GM19099 (cell line): ENCODE measurements at regions not wholly inside any gene's neighbourhood (a gene's known extent, or its start where the extent isn't known, plus 50 kb on each side); places are given as distances from the start of the nearest gene placed in this dataset.

Source experiments
- POLR2A ChIP-seq: IDR thresholded peaks from 3 replicates; pipeline ENCODE4 v1.6.1; 2011; ENCODE audit warnings: low read depth; ENCODE audit not compliant: insufficient read length; ENCODE audit errors: extremely low read depth

GRCh38 chr10:89829262-89829886 lies 128.0 kb downstream of the KIF20B start:
- no peak for TF ChIP-seq POLR2A

DNA sequence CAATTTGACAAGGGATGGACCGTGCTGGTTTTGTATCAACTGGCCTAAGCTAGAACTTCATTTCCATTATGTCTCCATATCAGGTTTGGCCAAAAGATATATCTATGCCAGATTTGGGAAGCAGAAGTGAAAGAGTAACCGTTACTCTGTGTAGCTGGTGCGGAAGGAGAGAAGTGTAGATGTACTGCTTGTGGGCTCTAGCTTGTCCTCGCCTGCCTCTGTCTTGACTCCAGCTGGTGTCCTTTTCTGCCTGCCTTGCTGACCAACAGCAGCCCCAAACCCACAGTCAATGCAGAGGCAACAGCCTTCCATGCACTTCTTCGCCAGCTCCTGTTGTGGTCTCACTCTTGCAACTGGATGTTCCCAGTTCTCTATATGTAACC lies 128.5 kb downstream of the KIF20B start:
- no peak for TF ChIP-seq POLR2A

GRCh38 chr10:89830624-89831023 lies 129.2 kb downstream of the KIF20B start:
- TF ChIP-seq POLR2A, result no peak

GRCh38 chr10:89836840-89837164 lies 135.4 kb downstream of the KIF20B start:
- no peak for TF ChIP-seq POLR2A

GRCh38 chr10:89837165-89838043 lies 136.0 kb downstream of the KIF20B start:
- peak; percentile 17 for TF ChIP-seq POLR2A

GRCh38 chr10:89838044-89838615 lies 136.7 kb downstream of the KIF20B start:
- TF ChIP-seq POLR2A, result no peak

GRCh38 chr10:89845541-89846280 lies 144.3 kb downstream of the KIF20B start:
- no peak for TF ChIP-seq POLR2A

- no peak for TF ChIP-seq POLR2A
These were observed 144.9 kb downstream of the KIF20B start for GRCh38 chr10:89846281-89846630.

GRCh38 chr10:89846786-89847185 lies 145.4 kb downstream of the KIF20B start:
- no peak for TF ChIP-seq POLR2A

GRCh38 chr10:89852872-89853271 lies 151.5 kb downstream of the KIF20B start:
- TF ChIP-seq POLR2A, result no peak

DNA sequence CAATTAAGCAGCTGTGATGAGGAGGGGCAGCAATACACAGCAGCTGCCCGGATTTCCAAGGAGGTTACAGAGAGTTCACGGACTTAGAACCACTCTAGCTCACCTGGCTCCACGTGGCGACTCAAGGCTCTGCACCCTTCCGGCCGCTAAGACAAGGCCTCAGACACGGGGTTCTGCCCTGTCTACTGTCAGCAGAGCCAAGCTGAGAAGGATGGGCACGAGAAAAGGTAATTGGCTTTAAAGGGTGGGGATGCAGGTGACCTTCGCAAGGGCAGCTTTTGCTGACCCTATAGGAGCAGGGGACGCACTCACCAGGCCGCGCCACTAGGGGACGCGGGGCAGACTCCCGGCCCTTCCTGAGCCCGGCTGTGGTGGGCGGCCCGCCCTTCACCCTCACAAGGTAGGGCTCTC lies 152.4 kb downstream of the KIF20B start:
- TF ChIP-seq POLR2A, result no peak

DNA sequence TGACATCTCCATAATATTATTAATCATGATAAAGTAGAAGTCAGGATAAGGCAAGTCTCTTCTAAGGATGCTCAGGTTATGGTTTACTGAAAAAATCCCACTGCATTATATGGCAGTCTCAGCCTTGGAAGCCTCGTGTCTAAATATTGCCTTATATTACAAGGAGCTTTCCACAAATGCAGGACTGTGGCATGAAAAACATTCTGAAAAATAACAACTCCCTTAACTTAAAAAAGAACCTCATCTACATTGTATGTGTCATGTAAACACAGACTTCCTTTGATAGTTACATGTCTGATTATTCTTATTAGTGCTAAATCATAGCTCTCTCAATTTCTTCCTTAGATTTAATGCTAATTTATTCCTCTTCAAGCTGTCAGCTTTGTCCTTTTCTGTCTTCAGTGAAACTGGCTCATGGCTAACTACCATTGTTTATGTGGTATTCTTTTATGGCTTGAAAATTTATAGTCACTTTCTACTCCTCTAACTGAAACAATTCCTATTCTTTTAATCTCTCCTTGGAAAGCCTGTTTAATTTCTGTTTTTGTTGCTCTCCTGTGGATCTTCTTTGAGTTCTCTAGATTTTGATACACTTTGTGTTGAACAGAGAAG lies 156.1 kb downstream of the KIF20B start:
- TF ChIP-seq POLR2A, result no peak

GRCh38 chr10:89861199-89861573 lies 159.8 kb downstream of the KIF20B start:
- no peak for TF ChIP-seq POLR2A

GRCh38 chr10:89861584-89862301 lies 160.4 kb downstream of the KIF20B start:
- TF ChIP-seq POLR2A, result no peak

DNA sequence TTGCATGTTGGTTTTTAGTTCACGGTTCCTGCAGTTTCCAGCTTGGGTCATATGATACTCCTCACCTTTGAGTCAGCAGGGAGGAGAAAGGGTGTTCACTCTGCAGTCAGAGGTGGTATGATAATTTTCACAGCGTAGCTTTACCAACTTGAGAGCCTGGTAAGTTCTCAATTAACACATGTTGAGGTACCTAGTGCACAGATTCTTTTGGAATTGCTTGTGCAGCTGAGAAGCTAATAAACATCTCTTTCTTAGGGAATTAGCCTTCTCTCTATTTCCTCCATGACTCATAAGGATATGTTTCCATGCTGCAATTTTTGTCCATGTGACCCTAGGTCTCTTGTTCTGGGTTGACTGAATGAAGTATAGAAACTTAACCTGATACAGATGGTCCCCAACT lies 166.6 kb downstream of the KIF20B start:
- TF ChIP-seq POLR2A, result no peak

DNA sequence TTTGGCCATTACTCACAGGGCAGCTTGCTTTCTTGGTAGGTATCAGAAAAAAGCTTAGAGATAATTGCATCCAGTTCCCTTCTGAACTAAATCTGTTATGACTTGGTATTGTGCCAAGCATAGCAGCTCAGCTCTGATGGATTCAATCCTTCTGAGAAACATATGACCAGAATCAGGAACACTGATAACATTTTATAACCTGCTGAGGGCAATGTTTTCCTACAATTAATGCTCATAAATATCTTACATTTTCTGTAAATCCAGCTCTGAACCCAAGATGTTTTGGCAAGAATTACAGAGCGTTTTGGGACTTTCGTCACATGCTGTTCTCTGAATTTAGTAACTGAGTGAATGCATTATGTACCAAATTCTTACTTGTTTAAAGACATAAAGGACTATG lies 167.8 kb downstream of the KIF20B start:
- no peak for TF ChIP-seq POLR2A
